ENCODE measurements at regions not wholly inside any gene's neighbourhood (a gene's known extent, or its start where the extent isn't known, plus 50 kb on each side); places are given as distances from the start of the nearest gene placed in this dataset.
A peak's percentile ranks its signal among the peaks of the same experiment; 100 is the strongest.

DNA sequence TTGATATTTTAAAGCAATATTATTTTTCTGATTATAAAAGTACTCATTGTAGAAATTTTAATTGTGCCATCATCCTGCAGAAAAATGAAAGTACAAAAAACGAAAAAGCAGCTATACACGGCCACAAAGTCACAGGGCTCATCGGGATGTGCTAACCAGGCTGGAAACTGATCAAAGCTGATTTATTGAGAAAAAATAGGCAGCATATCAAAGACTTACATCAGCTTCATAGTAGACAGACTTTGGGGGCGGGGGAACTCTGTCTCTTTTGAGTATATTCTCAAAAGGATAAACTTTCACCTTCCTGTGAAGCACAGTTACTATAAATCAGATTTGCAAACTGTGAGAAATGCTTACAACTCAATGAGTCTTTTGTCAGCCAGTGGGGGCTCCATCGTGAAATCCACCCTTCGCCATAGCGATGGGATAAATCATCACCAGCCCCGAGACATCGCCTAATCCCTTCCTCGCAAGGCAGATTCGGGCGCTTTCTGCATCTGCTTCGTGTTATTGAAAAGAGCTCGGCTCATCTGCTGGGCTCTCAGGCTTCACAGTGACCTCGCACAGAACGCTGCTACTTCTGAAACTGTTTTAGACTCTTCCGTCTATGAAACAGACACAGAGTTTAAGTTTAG, 69.2 kb upstream of the ERG start:
- H3K4me2 ChIP-seq (ENCODE audit: insufficient read depth, low read length): peak overlapping the region; percentile 86
- peaks cover 9% of the 10 kb centered on the region for H3K4me1 ChIP-seq (ENCODE audit: insufficient read depth, low read length)
- peak overlapping the region; percentile 88 for H2AFZ ChIP-seq (ENCODE audit: low read length)
- H3K27ac ChIP-seq (ENCODE audit: low read depth, low read length): no peak overlapping the region
- peak overlapping the region; percentile 66 for H3K4me3 ChIP-seq (ENCODE audit: insufficient read depth, low read length)
- H3K36me3 ChIP-seq (ENCODE audit: insufficient read depth, low read length): no peaks in the 10 kb centered on the region
- H4K20me1 ChIP-seq (ENCODE audit: insufficient read depth, low read length): peaks cover 2% of the 10 kb centered on the region
- H3K9me3 ChIP-seq (ENCODE audit: low read depth, low read length): no peaks in the 10 kb centered on the region
- no peaks in the 10 kb centered on the region for H3K79me2 ChIP-seq (ENCODE audit: insufficient read depth, low read length)
- TF ChIP-seq, protein P1, sequence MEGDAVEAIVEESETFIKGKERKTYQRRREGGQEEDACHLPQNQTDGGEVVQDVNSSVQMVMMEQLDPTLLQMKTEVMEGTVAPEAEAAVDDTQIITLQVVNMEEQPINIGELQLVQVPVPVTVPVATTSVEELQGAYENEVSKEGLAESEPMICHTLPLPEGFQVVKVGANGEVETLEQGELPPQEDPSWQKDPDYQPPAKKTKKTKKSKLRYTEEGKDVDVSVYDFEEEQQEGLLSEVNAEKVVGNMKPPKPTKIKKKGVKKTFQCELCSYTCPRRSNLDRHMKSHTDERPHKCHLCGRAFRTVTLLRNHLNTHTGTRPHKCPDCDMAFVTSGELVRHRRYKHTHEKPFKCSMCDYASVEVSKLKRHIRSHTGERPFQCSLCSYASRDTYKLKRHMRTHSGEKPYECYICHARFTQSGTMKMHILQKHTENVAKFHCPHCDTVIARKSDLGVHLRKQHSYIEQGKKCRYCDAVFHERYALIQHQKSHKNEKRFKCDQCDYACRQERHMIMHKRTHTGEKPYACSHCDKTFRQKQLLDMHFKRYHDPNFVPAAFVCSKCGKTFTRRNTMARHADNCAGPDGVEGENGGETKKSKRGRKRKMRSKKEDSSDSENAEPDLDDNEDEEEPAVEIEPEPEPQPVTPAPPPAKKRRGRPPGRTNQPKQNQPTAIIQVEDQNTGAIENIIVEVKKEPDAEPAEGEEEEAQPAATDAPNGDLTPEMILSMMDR (IDR thresholded peaks at IDR 0.05; ENCODE audit: extremely low read depth, low read depth, low read length): no peak
- peaks cover 40% of the 10 kb centered on the region for H3K27me3 ChIP-seq (ENCODE audit: insufficient read depth, low read length)
- no peak for DNase-seq (ENCODE audit: insufficient read length, low spot score, missing footprints)

DNA sequence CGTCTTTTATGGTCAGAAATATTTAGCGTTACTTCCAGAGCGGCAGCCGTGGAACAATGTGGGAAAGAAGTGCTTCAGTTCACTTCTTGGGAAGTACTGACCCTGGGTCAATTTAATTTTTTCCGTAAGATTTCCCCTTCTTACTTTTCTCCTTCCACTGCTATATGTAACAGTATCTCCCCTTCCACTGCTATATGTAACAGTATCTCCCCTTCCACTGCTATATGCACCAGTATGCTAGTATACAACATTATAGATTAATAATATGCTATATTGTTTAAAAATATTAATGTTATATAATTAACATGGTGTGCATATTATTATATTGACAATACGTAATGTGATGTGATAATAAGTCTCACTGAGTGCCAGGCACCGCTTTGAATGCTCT, 69.7 kb upstream of the ERG start:
- Histone ChIP-seq H3K4me3 (ENCODE audit: insufficient read depth, low read length) (peak overlapping the region; percentile 66), H3K4me2 (ENCODE audit: insufficient read depth, low read length) (peak overlapping the region; percentile 86), H3K4me1 (ENCODE audit: insufficient read depth, low read length) (peaks cover 9% of the 10 kb centered on the region), H3K27ac (ENCODE audit: low read depth, low read length) (no peak overlapping the region), H3K79me2 (ENCODE audit: insufficient read depth, low read length) (no peaks in the 10 kb centered on the region), H3K9me3 (ENCODE audit: low read depth, low read length) (no peaks in the 10 kb centered on the region), H3K36me3 (ENCODE audit: insufficient read depth, low read length) (no peaks in the 10 kb centered on the region), H3K27me3 (ENCODE audit: insufficient read depth, low read length) (peaks cover 40% of the 10 kb centered on the region), H4K20me1 (ENCODE audit: insufficient read depth, low read length) (peaks cover 2% of the 10 kb centered on the region), H2AFZ (ENCODE audit: low read length) (peak overlapping the region; percentile 88)
- DNase-seq (ENCODE audit: insufficient read length, low spot score, missing footprints): no peak
- TF ChIP-seq, protein P1 (IDR thresholded peaks at IDR 0.05; ENCODE audit: extremely low read depth, low read depth, low read length): no peak

DNA sequence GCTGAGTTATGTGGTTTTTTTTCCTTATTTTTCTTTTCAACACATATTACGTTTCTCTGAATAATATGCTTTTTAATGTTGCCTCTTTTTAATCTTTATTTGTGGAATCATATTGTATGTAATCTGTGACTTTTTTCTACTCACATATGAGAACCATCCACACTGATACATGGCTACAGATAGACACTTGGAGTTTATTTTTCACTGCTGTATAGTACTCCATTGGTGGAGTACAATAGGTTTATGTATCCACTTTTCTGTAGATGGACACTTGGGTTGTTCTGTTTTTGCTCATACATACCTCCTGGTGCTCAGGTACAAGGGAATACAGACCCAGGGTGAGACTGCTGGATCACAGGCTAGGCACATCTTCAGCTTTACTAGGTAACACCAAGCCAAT, 71.5 kb upstream of the ERG start:
- no peak overlapping the region for H3K4me2 ChIP-seq (ENCODE audit: insufficient read depth, low read length)

DNA sequence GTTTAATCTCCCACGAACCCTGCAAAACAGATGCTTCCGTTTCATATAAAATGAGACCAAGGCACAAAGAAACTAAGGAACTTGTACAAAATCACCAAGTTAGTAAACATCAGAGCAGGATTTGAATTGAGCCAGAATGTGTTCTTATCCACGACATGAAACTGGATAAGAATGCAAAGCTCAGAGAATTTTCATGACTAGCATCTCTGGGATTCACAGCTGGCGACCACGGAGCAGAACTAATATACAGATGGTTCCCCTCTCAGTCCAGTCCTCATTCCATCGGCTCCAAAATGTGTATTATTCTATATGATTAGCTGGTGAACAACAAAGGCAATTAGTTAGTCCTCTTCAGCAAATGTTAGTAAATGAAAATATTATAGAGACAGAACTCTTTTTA, 72.3 kb upstream of the ERG start:
- peaks cover 36% of the 10 kb centered on the region for H3K27me3 ChIP-seq (ENCODE audit: insufficient read depth, low read length)
- peaks cover 9% of the 10 kb centered on the region for H3K4me1 ChIP-seq (ENCODE audit: insufficient read depth, low read length)
- no peaks in the 10 kb centered on the region for H4K20me1 ChIP-seq (ENCODE audit: insufficient read depth, low read length)
- H2AFZ ChIP-seq (ENCODE audit: low read length): no peak overlapping the region
- H3K4me2 ChIP-seq (ENCODE audit: insufficient read depth, low read length): no peak overlapping the region
- H3K79me2 ChIP-seq (ENCODE audit: insufficient read depth, low read length): no peaks in the 10 kb centered on the region
- no peaks in the 10 kb centered on the region for H3K36me3 ChIP-seq (ENCODE audit: insufficient read depth, low read length)
- TF ChIP-seq, protein P1 (IDR thresholded peaks at IDR 0.05; ENCODE audit: extremely low read depth, low read depth, low read length): no peak
- no peak for DNase-seq (ENCODE audit: insufficient read length, low spot score, missing footprints)
- no peak overlapping the region for H3K27ac ChIP-seq (ENCODE audit: low read depth, low read length)
- no peak overlapping the region for H3K4me3 ChIP-seq (ENCODE audit: insufficient read depth, low read length)
- no peaks in the 10 kb centered on the region for H3K9me3 ChIP-seq (ENCODE audit: low read depth, low read length)

More for the DNA sequence above, 71.5 kb upstream of the ERG start:
- Histone ChIP-seq H2AFZ (ENCODE audit: low read length) (no peak overlapping the region), H3K27me3 (ENCODE audit: insufficient read depth, low read length) (peaks cover 35% of the 10 kb centered on the region), H4K20me1 (ENCODE audit: insufficient read depth, low read length) (no peaks in the 10 kb centered on the region), H3K36me3 (ENCODE audit: insufficient read depth, low read length) (no peaks in the 10 kb centered on the region), H3K79me2 (ENCODE audit: insufficient read depth, low read length) (no peaks in the 10 kb centered on the region), H3K9me3 (ENCODE audit: low read depth, low read length) (no peaks in the 10 kb centered on the region), H3K27ac (ENCODE audit: low read depth, low read length) (no peak overlapping the region), H3K4me3 (ENCODE audit: insufficient read depth, low read length) (no peak overlapping the region), H3K4me1 (ENCODE audit: insufficient read depth, low read length) (peaks cover 9% of the 10 kb centered on the region)
- TF ChIP-seq, protein P1 (IDR thresholded peaks at IDR 0.05; ENCODE audit: extremely low read depth, low read depth, low read length): no peak
- DNase-seq (ENCODE audit: insufficient read length, low spot score, missing footprints): no peak

All from osteoblast (primary cell).